HG03039 (cell line): ENCODE measurements at regions not wholly inside any gene's neighbourhood (a gene's known extent, or its start where the extent isn't known, plus 50 kb on each side); places are given as distances from the start of the nearest gene placed in this dataset.

ENCODE experiments used
- ATAC-seq: cut with Tn5 transposase; IDR thresholded peaks from one replicate; pipeline ENCODE4 v1.9.1; 2021; ENCODE audit warnings: mild to moderate bottlenecking, moderate library complexity; ENCODE audit not compliant: unreplicated experiment

- no peak for ATAC-seq
These were observed 55.3 kb upstream of the AMN1 start for GRCh38 chr12:31783996-31784645.

DNA sequence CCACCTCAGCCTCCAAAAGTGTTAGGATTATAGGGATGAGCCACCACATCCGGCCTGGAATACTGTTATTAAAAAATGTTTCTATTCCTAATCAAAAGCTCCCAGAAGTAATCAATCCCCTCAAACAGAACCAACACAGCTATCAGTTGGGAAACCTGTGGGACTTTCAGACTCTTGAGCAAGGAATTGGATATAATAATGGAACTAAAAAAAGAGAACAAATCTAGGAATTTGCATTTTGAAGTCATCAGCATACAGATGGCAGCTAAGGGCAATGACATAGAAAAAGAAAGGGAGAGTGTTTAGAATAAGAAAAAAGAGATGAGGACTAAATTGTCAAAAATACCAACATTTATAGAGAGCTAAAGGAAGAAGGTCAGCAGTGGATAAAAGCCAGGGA, 54.7 kb upstream of the AMN1 start:
- ATAC-seq = no peak

- ATAC-seq = no peak
These were observed 53.2 kb upstream of the AMN1 start for GRCh38 chr12:31781894-31782540.

GRCh38 chr12:31780096-31780495, 51.3 kb upstream of the AMN1 start:
- ATAC-seq = no peak

- no peak for ATAC-seq
These were observed 49.9 kb upstream of the AMN1 start for GRCh38 chr12:31778687-31779086.
